Activated CD8-positive, alpha-beta memory T cell treated with anti-CD3 and anti-CD28 coated beads, Interleukin-2, amount 10 ng/mL, durations not matched to agents 7 days and 5 days (primary cell): ENCODE measurements at regions not wholly inside any gene's neighbourhood (a gene's known extent, or its start where the extent isn't known, plus 50 kb on each side); places are given as distances from the start of the nearest gene placed in this dataset.

Experiments used
- ATAC-seq: fragments of 150-1000 bp; cut with Tn5 transposase; one replicate; pipeline ENCODE4 v1.10.0; 2021; ENCODE audit warnings: moderate library complexity
- CTCF ChIA-PET: fragments of 350-600 bp; sonication (Branson Sonifier 250); formaldehyde crosslinking; loops from one replicate; lab custom pipeline; 2021; ENCODE audit warnings: antibody characterized with exemption; lab: Charles Lee
- DNase-seq: peaks from one replicate; pipeline ENCODE4 v3.0.0-alpha.2; 2020
- H3K27ac Mint-ChIP-seq: one replicate; pipeline ENCODE4 v1.8.0; 2021; ENCODE audit warnings: mild to moderate bottlenecking, mixed read lengths
- H3K27me3 Mint-ChIP-seq: one replicate; pipeline ENCODE4 v1.8.0; 2021; ENCODE audit warnings: mixed read lengths
- H3K36me3 Mint-ChIP-seq: one replicate; pipeline ENCODE4 v1.8.0; 2021; ENCODE audit warnings: mild to moderate bottlenecking, mixed read lengths
- H3K4me1 Mint-ChIP-seq: one replicate; pipeline ENCODE4 v1.8.0; 2021; ENCODE audit warnings: mixed read lengths
- H3K4me3 Mint-ChIP-seq: one replicate; pipeline ENCODE4 v1.8.0; 2021; ENCODE audit warnings: mild to moderate bottlenecking, moderate library complexity, mixed read lengths
- H3K9me3 Mint-ChIP-seq: one replicate; pipeline ENCODE4 v1.8.0; 2022; ENCODE audit warnings: low read depth, mixed read lengths

DNA sequence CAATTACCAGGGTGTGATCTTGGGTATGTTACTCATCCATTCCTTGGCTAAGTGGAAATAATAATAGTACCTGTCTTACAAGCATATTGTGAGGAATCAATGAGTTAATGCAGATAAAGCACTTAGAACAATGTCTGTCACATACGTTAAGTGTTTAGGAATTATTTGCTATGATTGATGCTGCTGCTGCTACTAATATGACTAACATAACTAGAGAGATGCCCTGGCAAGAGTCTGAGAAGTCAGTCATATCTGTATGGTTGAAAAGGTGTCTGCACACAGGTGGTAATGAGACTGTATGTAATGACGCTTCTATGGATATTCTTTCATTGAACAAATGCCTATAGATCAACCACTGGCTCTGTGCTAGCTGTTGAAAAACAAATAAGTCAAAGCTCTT lies 100.1 kb upstream of the PCGF5 start:
- Mint-ChIP-seq H3K36me3 (no peaks in the 10 kb centered on the region), H3K4me3 (no peak overlapping the region), H3K4me1 (no peaks in the 10 kb centered on the region), H3K9me3 (no peaks in the 10 kb centered on the region), H3K27ac (no peak overlapping the region), H3K27me3 (peaks cover 12% of the 10 kb centered on the region)
- DNase-seq, result no peak
- no peak for ATAC-seq
- CTCF ChIA-PET, result no interaction called here

DNA sequence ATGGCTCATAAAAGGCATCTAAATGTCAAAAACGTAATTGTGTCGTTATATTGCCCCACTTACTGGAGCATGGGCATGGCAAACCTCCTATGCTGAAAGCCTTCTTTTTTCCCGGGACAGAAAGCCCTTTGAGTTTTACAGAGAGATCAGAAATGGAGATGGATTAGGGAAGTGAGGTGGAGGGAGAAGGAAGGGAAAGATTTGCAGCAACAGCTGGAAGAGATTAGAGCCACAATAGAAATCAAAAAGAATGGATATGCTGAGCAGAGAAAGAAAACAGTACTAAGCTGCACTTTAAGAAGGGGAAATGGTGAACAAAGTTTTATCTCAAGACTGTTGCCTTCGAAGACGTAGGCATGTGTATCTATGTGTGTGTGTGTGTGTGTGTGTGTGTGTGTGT lies 97.2 kb upstream of the PCGF5 start:
- peaks cover 5% of the 10 kb centered on the region for H3K4me1 Mint-ChIP-seq
- H3K4me3 Mint-ChIP-seq, result no peak overlapping the region
- H3K27me3 Mint-ChIP-seq, result peaks cover 12% of the 10 kb centered on the region
- CTCF ChIA-PET, result interaction anchor here (0.6 kb wide), 1 partner anchor 175 kb away, joined by 3 read pairs; no protein-coding TSS in a partner anchor
- ATAC-seq (no peak), DNase-seq (no peak)
- no peaks in the 10 kb centered on the region for H3K9me3 Mint-ChIP-seq
- H3K27ac Mint-ChIP-seq, result no peak overlapping the region
- H3K36me3 Mint-ChIP-seq, result no peaks in the 10 kb centered on the region

DNA sequence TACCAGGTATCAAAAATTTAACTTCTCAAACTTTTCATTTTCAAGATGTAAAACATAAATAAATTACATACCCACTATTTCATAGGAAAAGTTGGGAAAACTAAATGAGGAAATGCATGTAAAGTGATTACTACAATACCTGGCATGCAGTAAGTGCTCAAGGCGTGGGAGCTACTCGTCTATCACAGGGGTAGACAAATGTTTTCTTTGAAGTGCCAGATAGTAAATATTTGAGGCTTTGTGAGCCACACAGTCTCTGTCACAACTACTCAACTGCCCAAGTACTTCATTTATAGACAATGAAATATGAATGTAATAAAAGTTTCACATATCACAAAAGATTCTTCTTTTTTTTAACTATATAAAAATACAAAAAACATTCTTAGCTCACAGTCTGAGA lies 96.4 kb upstream of the PCGF5 start:
- Mint-ChIP-seq H3K4me1 (peaks cover 7% of the 10 kb centered on the region), H3K27ac (no peak overlapping the region), H3K36me3 (no peaks in the 10 kb centered on the region), H3K27me3 (peaks cover 12% of the 10 kb centered on the region), H3K4me3 (no peak overlapping the region), H3K9me3 (no peaks in the 10 kb centered on the region)
- CTCF ChIA-PET, result interaction anchor here (0.6 to 1.0 kb wide), 2 partner anchors 126 to 175 kb away, joined by 3 read pairs; no protein-coding TSS in a partner anchor
- DNase-seq, result no peak
- ATAC-seq, result no peak

DNA sequence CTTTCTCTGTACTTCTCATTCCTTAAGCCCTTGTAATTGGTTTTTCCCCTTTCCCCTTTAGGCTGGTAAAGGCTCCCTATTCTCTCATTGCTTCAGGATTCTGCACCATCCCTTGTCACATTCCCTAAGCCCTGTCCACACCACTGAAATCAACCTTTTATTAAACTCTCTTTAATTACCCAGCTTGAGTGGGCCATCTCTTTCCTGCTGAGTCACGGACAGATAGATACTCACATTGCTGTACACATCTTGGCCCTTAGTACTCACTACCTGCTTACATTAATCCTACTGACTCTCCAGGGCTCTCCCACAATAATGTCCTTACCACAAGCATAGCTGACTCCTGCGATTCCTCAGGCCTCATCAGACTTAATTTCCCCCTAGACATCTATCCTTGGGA lies 94.0 kb upstream of the PCGF5 start:
- H3K36me3 Mint-ChIP-seq, result no peaks in the 10 kb centered on the region
- DNase-seq, result no peak

DNA sequence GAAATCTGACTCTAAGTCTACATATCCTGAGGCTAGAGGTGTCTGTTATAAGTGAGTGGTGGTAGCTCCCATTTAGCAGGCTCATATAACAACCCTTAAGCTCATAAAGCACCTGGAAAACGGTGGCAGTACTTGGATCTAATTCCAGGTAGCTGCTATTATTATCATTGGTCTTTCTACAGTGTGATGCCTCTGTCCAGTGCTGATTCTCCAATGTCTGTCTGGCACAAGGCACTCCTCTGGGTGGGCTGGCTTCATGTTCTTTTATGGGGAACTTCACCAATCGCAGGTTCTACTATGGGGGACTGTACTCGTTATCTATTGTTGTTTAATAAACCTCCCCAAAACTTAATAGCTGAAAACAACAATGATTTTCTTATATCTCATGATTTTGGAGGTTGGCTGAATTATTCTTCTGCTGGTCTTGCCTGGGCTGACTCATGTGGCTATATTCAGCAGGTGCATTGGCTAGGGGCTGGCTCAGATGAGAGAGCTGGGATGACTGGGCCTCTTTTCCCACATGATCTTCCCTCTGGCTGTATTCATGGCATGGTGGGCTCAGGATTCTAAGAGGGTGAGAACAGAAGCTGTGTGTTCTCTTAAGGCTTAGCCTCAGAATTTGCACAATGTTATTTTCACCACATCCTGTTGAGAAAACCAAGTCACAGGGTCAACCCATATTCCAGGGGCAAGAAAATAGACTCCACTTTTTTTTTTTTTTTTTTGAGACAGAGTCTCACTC lies 93.0 kb upstream of the PCGF5 start:
- Mint-ChIP-seq H3K27me3 (peaks cover 15% of the 10 kb centered on the region), H3K9me3 (no peaks in the 10 kb centered on the region), H3K4me3 (no peak overlapping the region), H3K36me3 (no peaks in the 10 kb centered on the region), H3K4me1 (peaks cover 7% of the 10 kb centered on the region), H3K27ac (no peak overlapping the region)
- DNase-seq, result no peak
- CTCF ChIA-PET, result no interaction called here
- ATAC-seq, result no peak

More for the DNA sequence above, 94.0 kb upstream of the PCGF5 start:
- CTCF ChIA-PET, result no interaction called here
- Mint-ChIP-seq H3K27ac (no peak overlapping the region), H3K4me3 (no peak overlapping the region), H3K4me1 (peaks cover 7% of the 10 kb centered on the region), H3K9me3 (no peaks in the 10 kb centered on the region), H3K27me3 (peaks cover 17% of the 10 kb centered on the region)
- no peak for ATAC-seq

DNA sequence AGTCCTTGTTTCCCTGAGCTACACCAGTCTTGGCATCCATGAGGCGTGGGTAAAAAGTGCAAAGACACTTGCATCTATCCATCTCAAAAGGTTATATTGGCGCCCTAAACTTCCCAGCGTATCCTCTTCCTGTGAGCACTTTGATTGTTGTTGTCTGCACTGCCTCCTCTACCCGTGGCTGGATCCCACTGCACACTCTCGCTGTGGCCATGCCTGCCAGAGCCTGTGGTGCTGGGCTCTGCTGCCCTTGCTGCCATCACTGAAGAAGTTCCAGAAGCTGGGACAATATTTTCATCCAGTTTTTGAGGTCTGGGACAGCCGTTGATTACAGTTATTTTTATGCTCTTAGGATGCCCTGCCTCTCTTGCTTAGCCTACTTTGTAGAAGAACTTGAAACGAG lies 85.3 kb upstream of the PCGF5 start:
- H3K27ac Mint-ChIP-seq, result no peak overlapping the region
- CTCF ChIA-PET, result no interaction called here
- no peak overlapping the region for H3K4me3 Mint-ChIP-seq
- no peaks in the 10 kb centered on the region for H3K9me3 Mint-ChIP-seq
- ATAC-seq (no peak), DNase-seq (no peak)
- no peaks in the 10 kb centered on the region for H3K36me3 Mint-ChIP-seq
- H3K27me3 Mint-ChIP-seq, result peaks cover 3% of the 10 kb centered on the region
- H3K4me1 Mint-ChIP-seq, result no peaks in the 10 kb centered on the region

DNA sequence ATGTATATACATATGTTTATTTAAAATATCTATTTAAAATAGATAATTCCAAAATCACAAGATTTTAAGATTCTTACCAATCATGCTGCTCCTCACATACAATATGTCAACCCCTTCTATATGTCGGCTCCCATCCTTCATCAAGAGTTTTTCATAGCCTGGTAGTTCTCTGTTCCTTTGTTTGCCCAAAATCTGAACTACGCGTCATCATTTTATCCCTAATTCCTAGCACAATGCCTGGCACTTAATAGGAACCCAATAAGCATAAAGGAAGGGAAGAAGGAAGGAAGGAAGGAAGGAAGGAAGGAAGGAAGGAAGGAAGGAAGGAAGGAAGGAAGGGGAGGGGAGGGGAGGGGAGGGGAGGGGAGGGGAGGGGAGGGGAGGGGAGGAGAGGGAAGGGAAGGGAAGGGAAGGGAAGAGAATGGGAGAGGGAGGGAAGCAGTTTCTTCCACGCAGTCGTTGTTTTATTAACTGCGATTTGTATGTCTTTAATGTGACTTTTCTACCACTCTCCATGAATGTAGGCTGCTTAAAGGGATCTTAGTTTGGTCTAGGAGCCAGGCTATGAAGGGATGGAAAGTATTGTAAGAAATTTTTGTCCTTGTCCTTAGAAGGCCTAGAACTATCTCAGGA lies 83.3 kb upstream of the PCGF5 start:
- ATAC-seq, result no peak
- Mint-ChIP-seq H3K9me3 (no peaks in the 10 kb centered on the region), H3K27me3 (peaks cover 6% of the 10 kb centered on the region), H3K36me3 (no peaks in the 10 kb centered on the region), H3K4me3 (no peak overlapping the region), H3K4me1 (peaks cover 7% of the 10 kb centered on the region), H3K27ac (no peak overlapping the region)
- CTCF ChIA-PET, result no interaction called here
- DNase-seq, result no peak

DNA sequence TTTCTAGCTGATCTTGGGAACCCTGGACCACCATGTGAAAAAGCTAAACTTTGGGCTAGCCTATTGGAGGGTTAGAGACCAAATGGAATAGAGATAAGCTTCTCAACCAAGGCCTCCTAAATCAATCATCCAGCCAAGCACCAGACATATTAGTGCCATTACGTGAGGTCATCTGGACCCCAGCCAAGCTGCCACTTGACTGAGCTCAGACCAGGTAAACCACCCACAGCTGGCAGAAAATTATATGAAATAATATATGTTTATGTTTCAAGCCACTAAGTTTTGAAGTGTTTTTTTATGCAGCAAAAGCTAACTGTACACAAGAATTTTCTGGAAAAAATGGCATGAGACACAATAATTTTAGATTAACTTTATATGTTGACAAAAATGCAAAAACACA lies 82.6 kb upstream of the PCGF5 start:
- H3K4me3 Mint-ChIP-seq, result no peak overlapping the region
- ATAC-seq (no peak), DNase-seq (no peak)
- CTCF ChIA-PET, result no interaction called here
- H3K36me3 Mint-ChIP-seq, result no peaks in the 10 kb centered on the region
- no peak overlapping the region for H3K27ac Mint-ChIP-seq
- H3K27me3 Mint-ChIP-seq, result peaks cover 6% of the 10 kb centered on the region
- peaks cover 7% of the 10 kb centered on the region for H3K4me1 Mint-ChIP-seq
- H3K9me3 Mint-ChIP-seq, result no peaks in the 10 kb centered on the region

DNA sequence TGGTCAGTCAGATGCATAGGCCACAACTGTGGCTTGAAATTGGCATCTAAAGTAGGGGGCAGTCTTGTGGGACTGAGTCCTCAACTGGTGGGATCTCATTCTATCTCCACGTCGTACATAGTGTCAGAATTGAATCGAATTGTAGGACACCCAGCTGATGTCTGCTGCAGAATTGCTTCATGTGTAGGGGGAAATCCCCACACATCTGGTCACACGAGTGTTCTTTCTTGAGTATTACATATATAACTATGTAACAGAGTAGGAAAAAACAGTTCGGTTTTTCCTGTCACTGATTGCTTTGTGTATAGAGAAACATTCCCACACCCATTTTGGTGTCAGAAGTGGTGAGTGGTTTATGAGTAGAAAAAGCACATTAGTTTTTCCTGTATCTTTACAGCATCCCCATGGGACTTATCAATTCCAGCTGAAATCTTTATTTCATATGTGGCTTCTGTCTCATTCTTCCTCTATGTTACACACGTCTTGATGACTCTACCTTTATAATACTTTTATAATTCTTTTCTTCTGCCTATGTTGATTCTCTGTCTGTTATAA lies 79.4 kb upstream of the PCGF5 start:
- Mint-ChIP-seq H3K4me3 (no peak overlapping the region), H3K9me3 (no peaks in the 10 kb centered on the region), H3K36me3 (no peaks in the 10 kb centered on the region), H3K4me1 (peaks cover 7% of the 10 kb centered on the region), H3K27ac (no peak overlapping the region), H3K27me3 (peaks cover 8% of the 10 kb centered on the region)
- ATAC-seq (no peak), DNase-seq (no peak)
- CTCF ChIA-PET, result no interaction called here

DNA sequence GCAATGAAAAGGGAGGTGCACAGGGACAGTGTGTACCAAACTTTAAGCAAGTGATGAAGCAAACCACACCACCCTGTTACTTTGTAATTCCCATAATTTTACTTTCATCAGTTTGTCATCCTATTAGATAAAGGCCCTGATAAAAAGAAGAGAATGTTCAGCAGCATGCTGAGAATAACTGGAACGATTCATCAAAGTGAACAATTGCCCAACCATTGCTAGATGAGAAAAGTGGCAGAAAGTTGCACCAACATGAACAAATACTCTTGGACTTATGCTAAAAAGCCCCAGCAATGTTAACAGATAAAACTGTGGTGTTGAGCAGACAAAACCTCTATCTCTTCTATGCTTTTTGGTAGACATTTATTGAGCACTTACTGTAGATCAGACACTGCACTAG lies 75.5 kb upstream of the PCGF5 start:
- no peak for DNase-seq
- no peak for ATAC-seq

DNA sequence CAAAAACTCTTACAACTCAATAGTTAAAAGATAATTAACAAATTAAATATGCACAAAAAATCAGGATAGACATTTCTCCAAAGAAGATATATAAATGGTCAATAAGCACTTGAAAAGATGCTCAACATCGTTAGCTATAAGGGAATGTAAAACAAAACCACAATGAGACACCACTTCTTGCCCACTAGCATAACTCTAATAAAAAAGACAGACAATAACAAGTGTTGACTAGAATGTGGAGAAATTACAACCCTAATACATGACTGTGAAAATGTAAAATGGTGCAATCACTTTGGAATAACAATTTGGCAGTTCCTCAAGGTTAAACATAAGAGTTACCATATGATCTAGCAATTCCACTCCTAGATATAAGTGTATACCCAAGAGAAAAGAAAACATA lies 74.3 kb upstream of the PCGF5 start:
- ATAC-seq (no peak), DNase-seq (no peak)
- CTCF ChIA-PET, result no interaction called here
- no peak overlapping the region for H3K4me3 Mint-ChIP-seq
- no peaks in the 10 kb centered on the region for H3K9me3 Mint-ChIP-seq
- no peaks in the 10 kb centered on the region for H3K36me3 Mint-ChIP-seq
- peaks cover 8% of the 10 kb centered on the region for H3K27me3 Mint-ChIP-seq
- H3K4me1 Mint-ChIP-seq, result peaks cover 7% of the 10 kb centered on the region
- no peak overlapping the region for H3K27ac Mint-ChIP-seq

More for the DNA sequence above, 75.5 kb upstream of the PCGF5 start:
- H3K27me3 Mint-ChIP-seq, result peaks cover 12% of the 10 kb centered on the region
- H3K36me3 Mint-ChIP-seq, result no peaks in the 10 kb centered on the region
- H3K4me1 Mint-ChIP-seq, result peaks cover 7% of the 10 kb centered on the region
- no peak overlapping the region for H3K4me3 Mint-ChIP-seq
- H3K27ac Mint-ChIP-seq, result no peak overlapping the region
- CTCF ChIA-PET, result no interaction called here
- H3K9me3 Mint-ChIP-seq, result no peaks in the 10 kb centered on the region

DNA sequence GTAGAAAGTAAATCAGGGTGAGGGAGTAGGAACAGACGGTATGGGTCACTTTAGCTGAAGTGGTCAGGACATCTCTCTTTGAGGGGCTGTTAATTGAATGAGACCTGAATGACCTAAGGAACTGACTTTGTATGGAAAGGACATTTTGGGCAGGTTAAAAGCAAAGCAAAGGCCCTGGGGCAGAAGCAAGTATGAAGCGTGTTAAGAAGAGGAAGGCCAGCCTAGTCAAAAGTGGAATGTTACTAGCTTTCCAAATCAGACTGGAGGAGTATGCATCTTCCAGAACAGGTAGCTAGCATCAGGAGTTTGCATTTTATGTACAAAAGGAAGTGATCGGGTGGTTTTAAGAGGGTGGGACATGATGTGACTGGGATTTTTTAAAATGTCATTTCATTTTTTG lies 70.9 kb upstream of the PCGF5 start:
- Mint-ChIP-seq H3K36me3 (no peaks in the 10 kb centered on the region), H3K4me1 (no peaks in the 10 kb centered on the region), H3K27ac (no peak overlapping the region), H3K4me3 (no peak overlapping the region), H3K27me3 (peaks cover 8% of the 10 kb centered on the region), H3K9me3 (no peaks in the 10 kb centered on the region)
- DNase-seq (no peak), ATAC-seq (no peak)
- CTCF ChIA-PET, result no interaction called here

DNA sequence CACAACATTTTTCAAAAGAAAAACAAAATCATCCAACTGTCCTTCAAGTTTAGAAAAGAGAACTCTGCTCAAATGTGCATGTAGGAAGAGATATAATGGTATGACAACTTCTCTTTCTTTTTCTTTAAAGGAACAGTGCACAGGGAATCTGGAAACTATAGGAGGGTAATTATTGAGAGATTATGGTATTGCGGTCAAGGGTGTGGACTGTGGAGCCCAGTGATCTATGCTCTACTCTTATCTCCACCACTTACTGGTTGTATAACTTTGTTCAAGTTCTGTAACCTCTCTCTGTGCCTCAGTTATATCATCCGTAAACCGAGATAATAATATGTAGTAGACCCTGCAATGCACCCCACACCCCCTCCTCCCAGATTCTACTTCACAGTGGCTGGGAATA lies 69.8 kb upstream of the PCGF5 start:
- CTCF ChIA-PET, result no interaction called here
- Mint-ChIP-seq H3K36me3 (no peaks in the 10 kb centered on the region), H3K4me3 (no peak overlapping the region), H3K4me1 (peaks cover 2% of the 10 kb centered on the region), H3K27ac (no peak overlapping the region), H3K27me3 (peaks cover 6% of the 10 kb centered on the region), H3K9me3 (no peaks in the 10 kb centered on the region)
- DNase-seq, result no peak
- no peak for ATAC-seq

DNA sequence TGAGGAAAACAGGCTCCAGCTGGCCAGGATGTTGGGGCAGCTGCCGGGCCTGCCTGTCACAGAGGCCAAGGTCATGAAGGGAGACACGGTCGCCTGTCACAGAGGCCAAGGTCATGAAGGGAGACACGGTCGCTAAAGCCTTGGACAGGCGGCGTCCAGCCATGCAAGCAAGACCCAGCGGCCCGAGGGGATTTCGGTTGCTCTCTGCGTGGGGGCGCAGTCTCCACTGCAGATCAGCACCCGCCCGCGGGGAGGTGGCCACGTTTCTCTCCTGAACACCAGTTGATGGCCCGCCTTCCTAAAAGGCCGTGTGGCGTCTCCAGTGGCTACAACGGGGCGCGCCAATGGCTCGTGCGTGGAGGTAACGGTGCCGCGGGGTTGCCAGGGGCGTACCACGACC lies 67.0 kb upstream of the PCGF5 start:
- Mint-ChIP-seq H3K4me1 (peaks cover 2% of the 10 kb centered on the region), H3K4me3 (no peak overlapping the region), H3K27me3 (no peaks in the 10 kb centered on the region), H3K9me3 (no peaks in the 10 kb centered on the region), H3K36me3 (no peaks in the 10 kb centered on the region), H3K27ac (no peak overlapping the region)
- DNase-seq, result no peak
- ATAC-seq, result no peak
- CTCF ChIA-PET, result no interaction called here
